C4-2B (cell line): ENCODE measurements at regions not wholly inside any gene's neighbourhood (a gene's known extent, or its start where the extent isn't known, plus 50 kb on each side); places are given as distances from the start of the nearest gene placed in this dataset.

Experiments
- H3K27ac ChIP-seq: fragments of 450-650 bp; 2 replicates; pipeline ENCODE4 v1.5.1; 2017
- CTCF ChIP-seq: fragments of 450-650 bp; conservative IDR thresholded peaks from 2 replicates; pipeline ENCODE4 v1.5.1; 2017; ENCODE audit warnings: mild to moderate bottlenecking
- ZFX ChIP-seq: fragments of 450-650 bp; IDR thresholded peaks from 2 replicates; pipeline ENCODE4 v1.6.1; 2017

GRCh38 chr1:187074445-187075048 lies 245.8 kb downstream of the PLA2G4A start:
- TF ChIP-seq CTCF (no peak), ZFX (no peak)
- no peak overlapping the region for H3K27ac ChIP-seq

- no peak overlapping the region for H3K27ac ChIP-seq
These were observed 248.2 kb downstream of the PLA2G4A start for GRCh38 chr1:187076922-187077321.

GRCh38 chr1:187078321-187078720 lies 249.6 kb downstream of the PLA2G4A start:
- TF ChIP-seq ZFX (no peak), CTCF (no peak)
- H3K27ac ChIP-seq = no peak overlapping the region

More at GRCh38 chr1:187076922-187077321, 248.2 kb downstream of the PLA2G4A start:
- TF ChIP-seq CTCF (no peak), ZFX (no peak)

- TF ChIP-seq CTCF = no peak
- TF ChIP-seq ZFX = no peak
- no peak overlapping the region for H3K27ac ChIP-seq
These were observed 250.2 kb downstream of the PLA2G4A start for GRCh38 chr1:187078916-187079315.

GRCh38 chr1:187079330-187079729 lies 250.6 kb downstream of the PLA2G4A start:
- H3K27ac ChIP-seq = no peak overlapping the region
- TF ChIP-seq CTCF = no peak
- no peak for TF ChIP-seq ZFX

GRCh38 chr1:187091666-187092065 lies 262.9 kb downstream of the PLA2G4A start:
- TF ChIP-seq CTCF (no peak), ZFX (no peak)
- no peak overlapping the region for H3K27ac ChIP-seq

- TF ChIP-seq ZFX = no peak
- TF ChIP-seq CTCF = no peak
- no peak overlapping the region for H3K27ac ChIP-seq
These were observed 263.4 kb downstream of the PLA2G4A start for GRCh38 chr1:187092104-187092503.
